ENCODE measurements at regions not wholly inside any gene's neighbourhood (a gene's known extent, or its start where the extent isn't known, plus 50 kb on each side); places are given as distances from the start of the nearest gene placed in this dataset.
"Not testable (repeated sequence)": the region's sequence is repeated elsewhere in the genome, so short reads cannot be mapped to it uniquely, and the experiment has no call there.

DNA sequence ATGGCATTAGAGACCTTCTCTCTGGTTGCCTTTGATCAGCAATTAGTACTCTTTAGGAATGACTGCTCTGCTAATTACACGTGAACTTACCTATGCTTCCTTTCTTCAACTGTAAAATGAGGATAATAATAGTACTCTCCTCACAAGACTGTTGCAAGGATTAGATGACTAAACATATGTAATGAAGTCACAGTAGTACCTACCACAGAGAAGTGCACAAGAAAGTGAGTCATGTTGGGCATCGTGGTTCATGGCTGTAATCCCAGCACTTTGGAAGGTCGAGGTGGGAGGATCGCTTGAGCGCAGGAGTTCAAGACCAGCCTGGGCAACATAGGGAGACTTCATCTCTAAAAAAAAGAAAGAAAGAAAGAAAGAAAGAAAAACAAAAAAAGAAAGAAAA lies 68.1 kb upstream of the AK4 start:
- H3K4me3 ChIP-seq (ENCODE audit: low read length), result no peak overlapping the region
- TF ChIP-seq, protein P1, sequence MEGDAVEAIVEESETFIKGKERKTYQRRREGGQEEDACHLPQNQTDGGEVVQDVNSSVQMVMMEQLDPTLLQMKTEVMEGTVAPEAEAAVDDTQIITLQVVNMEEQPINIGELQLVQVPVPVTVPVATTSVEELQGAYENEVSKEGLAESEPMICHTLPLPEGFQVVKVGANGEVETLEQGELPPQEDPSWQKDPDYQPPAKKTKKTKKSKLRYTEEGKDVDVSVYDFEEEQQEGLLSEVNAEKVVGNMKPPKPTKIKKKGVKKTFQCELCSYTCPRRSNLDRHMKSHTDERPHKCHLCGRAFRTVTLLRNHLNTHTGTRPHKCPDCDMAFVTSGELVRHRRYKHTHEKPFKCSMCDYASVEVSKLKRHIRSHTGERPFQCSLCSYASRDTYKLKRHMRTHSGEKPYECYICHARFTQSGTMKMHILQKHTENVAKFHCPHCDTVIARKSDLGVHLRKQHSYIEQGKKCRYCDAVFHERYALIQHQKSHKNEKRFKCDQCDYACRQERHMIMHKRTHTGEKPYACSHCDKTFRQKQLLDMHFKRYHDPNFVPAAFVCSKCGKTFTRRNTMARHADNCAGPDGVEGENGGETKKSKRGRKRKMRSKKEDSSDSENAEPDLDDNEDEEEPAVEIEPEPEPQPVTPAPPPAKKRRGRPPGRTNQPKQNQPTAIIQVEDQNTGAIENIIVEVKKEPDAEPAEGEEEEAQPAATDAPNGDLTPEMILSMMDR (conservative IDR thresholded peaks at IDR 0.05; ENCODE audit: low read depth, low read length), result no peak
- peak; percentile 59 for DNase-seq (ENCODE audit: low read depth)

DNA sequence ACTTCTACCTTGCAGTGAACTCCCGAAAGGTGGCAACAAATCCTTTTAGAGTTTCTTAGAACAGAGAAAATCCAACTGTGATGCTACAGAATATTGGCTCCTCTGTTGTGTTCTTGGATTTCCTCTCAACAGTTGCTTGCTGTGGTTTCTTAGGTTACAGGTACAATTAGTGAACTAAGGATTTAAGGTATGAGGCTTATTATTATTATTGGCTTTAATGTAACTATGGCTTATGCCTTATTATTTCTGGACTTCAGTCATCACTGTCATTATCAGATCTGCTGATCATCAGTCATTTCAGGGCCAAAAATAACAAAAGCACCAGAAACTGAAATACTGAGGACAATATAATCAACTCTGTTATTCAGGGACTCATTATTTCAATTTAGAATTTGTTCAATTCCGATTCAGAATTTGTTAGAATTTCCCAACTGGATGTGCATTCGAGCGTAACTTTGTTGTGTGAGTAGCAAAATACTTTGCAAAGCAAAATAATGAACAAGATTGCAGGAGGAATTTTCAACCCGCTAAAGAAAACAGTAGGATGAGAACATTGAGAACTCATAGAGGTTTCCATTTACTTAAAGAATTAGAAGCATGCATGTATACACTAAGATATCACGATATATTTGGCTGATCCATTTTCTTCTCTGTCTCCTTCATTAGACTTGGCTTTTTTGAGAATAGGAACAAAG lies 65.5 kb upstream of the AK4 start:
- H3K4me3 ChIP-seq (ENCODE audit: low read length), result no peak overlapping the region
- no peak for DNase-seq (ENCODE audit: low read depth)
- TF ChIP-seq, protein P1 (conservative IDR thresholded peaks at IDR 0.05; ENCODE audit: low read depth, low read length), result no peak

DNA sequence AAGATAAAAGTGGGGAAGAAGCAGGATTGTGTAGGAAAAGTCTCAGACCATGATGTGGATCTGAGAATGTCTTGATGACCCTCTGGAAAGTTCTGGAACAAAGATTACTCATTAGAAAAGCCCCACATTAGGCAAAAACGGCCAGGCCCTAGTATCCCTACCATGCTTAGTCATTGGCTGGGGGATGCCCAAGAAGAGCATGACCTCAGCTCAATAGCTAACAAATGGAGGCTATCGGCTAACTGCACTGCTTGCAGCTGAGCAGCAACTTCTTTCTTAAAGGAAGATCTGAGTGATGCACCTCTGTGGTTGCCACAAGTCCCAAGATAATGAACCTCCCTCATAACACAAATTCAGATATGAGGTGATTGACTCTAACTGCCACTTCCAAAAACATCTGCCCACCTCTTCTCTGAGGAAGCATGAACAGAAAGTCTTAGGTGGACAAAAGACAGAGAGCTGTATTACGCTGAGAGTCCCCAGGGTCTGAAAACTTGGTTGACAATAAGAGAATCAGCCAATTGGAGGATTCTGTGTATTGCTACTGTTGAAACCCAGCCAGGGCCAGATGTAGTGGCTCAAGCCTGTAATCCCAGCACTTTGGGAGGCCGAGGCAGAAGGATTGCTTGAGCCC lies 64.6 kb upstream of the AK4 start:
- TF ChIP-seq, protein P1 (conservative IDR thresholded peaks at IDR 0.05; ENCODE audit: low read depth, low read length), result no peak
- DNase-seq (ENCODE audit: low read depth), result no peak

DNA sequence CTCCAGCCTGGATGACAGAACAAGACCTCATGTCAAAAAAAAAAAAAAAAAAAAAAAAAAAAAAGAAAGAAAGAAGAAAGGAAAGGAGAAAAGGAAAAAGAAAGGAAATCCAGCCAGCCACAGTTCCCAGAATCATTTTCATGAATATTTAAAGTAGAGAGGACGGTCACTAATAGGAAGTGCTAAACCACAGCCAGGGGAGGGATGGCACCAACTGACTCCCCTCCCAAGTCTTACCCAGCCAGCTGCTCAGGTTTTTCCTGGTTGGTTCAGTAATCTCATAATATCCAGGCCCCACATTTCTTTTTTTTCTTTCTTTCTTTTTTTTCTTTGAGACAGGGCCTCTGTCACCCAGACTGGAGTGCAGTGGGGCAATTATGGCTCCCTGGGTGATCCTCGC lies 63.9 kb upstream of the AK4 start:
- TF ChIP-seq, protein P1 (conservative IDR thresholded peaks at IDR 0.05; ENCODE audit: low read depth, low read length), result no peak
- no peak for DNase-seq (ENCODE audit: low read depth)
- no peak overlapping the region for H3K4me3 ChIP-seq (ENCODE audit: low read length)

More for the DNA sequence above, 64.6 kb upstream of the AK4 start:
- H3K4me3 ChIP-seq (ENCODE audit: low read length), result no peak overlapping the region

DNA sequence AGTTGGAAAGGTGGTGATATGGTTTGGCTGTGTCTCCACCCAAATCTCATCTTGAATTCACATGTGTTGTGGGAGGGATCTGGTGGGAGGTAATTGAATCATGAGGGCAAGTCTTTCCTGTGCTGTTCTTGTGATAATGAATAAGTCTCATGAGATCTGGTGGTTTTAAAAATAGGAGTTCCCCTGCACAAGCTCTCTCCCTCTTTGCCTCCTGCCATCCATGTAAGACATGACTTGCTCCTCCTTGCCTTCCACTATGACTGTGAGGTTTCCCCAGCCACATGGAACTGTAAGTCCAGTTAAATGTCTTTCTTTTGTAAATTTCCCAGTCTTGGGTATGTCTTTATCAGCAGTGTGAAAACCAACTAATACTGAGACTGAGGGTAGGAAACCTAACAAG lies 60.5 kb upstream of the AK4 start:
- H3K4me3 ChIP-seq (ENCODE audit: low read length); DNase-seq (ENCODE audit: low read depth): not testable (repeated sequence)

DNA sequence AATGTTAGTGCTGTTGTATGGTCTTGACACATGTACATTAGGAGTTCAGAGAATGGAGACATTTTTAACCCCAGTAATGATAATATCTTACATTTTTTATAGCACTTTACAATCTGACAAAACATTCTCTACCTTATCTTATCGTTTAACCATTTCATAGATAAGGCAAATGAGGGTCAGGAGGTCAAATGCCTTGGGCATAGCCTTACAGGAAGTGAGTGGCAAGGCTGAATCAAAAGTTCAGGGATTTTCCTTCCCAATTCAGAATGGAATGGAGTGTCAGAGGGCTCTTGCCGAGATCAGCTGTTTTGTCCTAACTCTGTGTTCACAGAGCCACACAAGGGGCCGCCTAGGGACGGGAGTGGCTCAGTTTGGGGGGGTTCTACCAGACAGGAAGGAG lies 57.6 kb upstream of the AK4 start:
- H3K4me3 ChIP-seq (ENCODE audit: low read length), result no peak overlapping the region
- TF ChIP-seq, protein P1 (conservative IDR thresholded peaks at IDR 0.05; ENCODE audit: low read depth, low read length), result no peak
- DNase-seq (ENCODE audit: low read depth), result no peak

DNA sequence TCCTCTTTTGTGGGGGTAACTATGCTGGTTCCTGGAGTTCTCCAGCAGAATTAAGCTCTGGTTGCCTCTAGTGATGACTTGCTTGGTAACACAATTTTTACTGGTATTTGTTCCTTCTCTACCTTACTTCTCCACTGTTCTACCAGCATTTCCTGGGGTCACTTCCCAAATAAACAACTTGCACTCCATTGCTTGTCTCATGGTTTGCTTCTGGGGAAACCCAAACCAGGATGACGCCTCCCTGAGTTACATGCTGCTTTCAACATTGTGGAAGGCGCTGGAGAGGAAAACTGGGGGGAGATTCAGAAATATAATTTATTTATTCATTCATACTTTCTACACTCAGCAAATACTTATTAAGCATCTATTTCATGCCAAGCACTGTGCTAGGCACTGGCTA lies 55.3 kb upstream of the AK4 start:
- no peak overlapping the region for H3K4me3 ChIP-seq (ENCODE audit: low read length)
- TF ChIP-seq, protein P1 (conservative IDR thresholded peaks at IDR 0.05; ENCODE audit: low read depth, low read length), result no peak
- DNase-seq (ENCODE audit: low read depth), result no peak

All from retinal pigment epithelial cell (primary cell).